ENCODE measurements at regions not wholly inside any gene's neighbourhood (a gene's known extent, or its start where the extent isn't known, plus 50 kb on each side); places are given as distances from the start of the nearest gene placed in this dataset.

- Mint-ChIP-seq H3K9me3 (peaks cover 7% of the 10 kb centered on the region), H3K36me3 (ENCODE audit: low read depth) (no peaks in the 10 kb centered on the region), H3K4me1 (ENCODE audit: low read depth) (no peaks in the 10 kb centered on the region), H3K4me3 (no peak overlapping the region), H3K27ac (no peak overlapping the region), H3K27me3 (no peaks in the 10 kb centered on the region)
- Histone ChIP-seq H3K9me3 (ENCODE audit: control insufficient read depth in 1 of 2, insufficient read depth in 1 of 2, low read length in 2 of 2) (no peaks in the 10 kb centered on the region), H3K4me1 (ENCODE audit: insufficient read depth, low read length) (no peaks in the 10 kb centered on the region), H3K36me3 (ENCODE audit: insufficient read depth, low read length) (no peaks in the 10 kb centered on the region), H3K4me3 (ENCODE audit: low read length) (no peak overlapping the region), H3K27me3 (ENCODE audit: control insufficient read depth in 1 of 2, insufficient read depth in 2 of 2, low read length in 2 of 2) (no peaks in the 10 kb centered on the region), H3K27ac (ENCODE audit: low read depth in 1 of 2, low read length in 2 of 2) (no peak overlapping the region)
- no peak for ATAC-seq (ENCODE audit: poor library complexity)
- TF ChIP-seq CTCF (IDR thresholded peaks at IDR 0.05), result no peak
- intact Hi-C loops (cut with DNase I, micrococcal nuclease), result no loop called here
- ChIA-PET POLR2A (no interaction called here), CTCF (no interaction called here)
- DNase-seq, result no peak
These were observed 114.6 kb upstream of the CNTNAP2 start for GRCh38 chr7:146002008-146002407.

- H3K27ac ChIP-seq (ENCODE audit: low read depth in 1 of 2, low read length in 2 of 2), result no peak overlapping the region
- no peaks in the 10 kb centered on the region for H3K36me3 ChIP-seq (ENCODE audit: insufficient read depth, low read length)
- Mint-ChIP-seq H3K4me1 (ENCODE audit: low read depth) (no peaks in the 10 kb centered on the region), H3K27me3 (no peaks in the 10 kb centered on the region), H3K36me3 (ENCODE audit: low read depth) (no peaks in the 10 kb centered on the region), H3K27ac (no peak overlapping the region), H3K9me3 (peaks cover 5% of the 10 kb centered on the region), H3K4me3 (no peak overlapping the region)
- ATAC-seq (ENCODE audit: poor library complexity) (no peak), DNase-seq (no peak)
- intact Hi-C loops (cut with DNase I, micrococcal nuclease), result no loop called here
- ChIA-PET CTCF (no interaction called here), POLR2A (no interaction called here)
- H3K4me3 ChIP-seq (ENCODE audit: low read length), result no peak overlapping the region
- no peaks in the 10 kb centered on the region for H3K9me3 ChIP-seq (ENCODE audit: control insufficient read depth in 1 of 2, insufficient read depth in 1 of 2, low read length in 2 of 2)
- H3K27me3 ChIP-seq (ENCODE audit: control insufficient read depth in 1 of 2, insufficient read depth in 2 of 2, low read length in 2 of 2), result no peaks in the 10 kb centered on the region
- no peaks in the 10 kb centered on the region for H3K4me1 ChIP-seq (ENCODE audit: insufficient read depth, low read length)
- no peak for TF ChIP-seq CTCF (IDR thresholded peaks at IDR 0.05)
These were observed 115.7 kb upstream of the CNTNAP2 start for GRCh38 chr7:146000882-146001281.

GRCh38 chr7:145989469-145989868 is 127.1 kb upstream of the CNTNAP2 start:
- intact Hi-C loops (cut with DNase I, micrococcal nuclease), result no loop called here
- CTCF ChIA-PET, result no interaction called here
- H3K4me3 ChIP-seq (ENCODE audit: low read length), result no peak overlapping the region
- no peaks in the 10 kb centered on the region for H3K36me3 ChIP-seq (ENCODE audit: insufficient read depth, low read length)
- no peak overlapping the region for H3K27ac ChIP-seq (ENCODE audit: low read depth in 1 of 2, low read length in 2 of 2)
- POLR2A ChIA-PET, result no interaction called here
- no peaks in the 10 kb centered on the region for H3K4me1 ChIP-seq (ENCODE audit: insufficient read depth, low read length)
- ATAC-seq (ENCODE audit: poor library complexity), result no peak
- Mint-ChIP-seq H3K9me3 (peaks cover 8% of the 10 kb centered on the region), H3K36me3 (ENCODE audit: low read depth) (no peaks in the 10 kb centered on the region), H3K4me1 (ENCODE audit: low read depth) (no peaks in the 10 kb centered on the region), H3K27me3 (no peaks in the 10 kb centered on the region), H3K27ac (no peak overlapping the region), H3K4me3 (no peak overlapping the region)
- no peaks in the 10 kb centered on the region for H3K27me3 ChIP-seq (ENCODE audit: control insufficient read depth in 1 of 2, insufficient read depth in 2 of 2, low read length in 2 of 2)
- no peaks in the 10 kb centered on the region for H3K9me3 ChIP-seq (ENCODE audit: control insufficient read depth in 1 of 2, insufficient read depth in 1 of 2, low read length in 2 of 2)
- no peak for TF ChIP-seq CTCF (IDR thresholded peaks at IDR 0.05)
- no peak for DNase-seq
